ENCODE measurements at regions not wholly inside any gene's neighbourhood (a gene's known extent, or its start where the extent isn't known, plus 50 kb on each side); places are given as distances from the start of the nearest gene placed in this dataset.
A peak's percentile ranks its signal among the peaks of the same experiment; 100 is the strongest.
"Not testable (repeated sequence)": the region's sequence is repeated elsewhere in the genome, so short reads cannot be mapped to it uniquely, and the experiment has no call there.

DNA sequence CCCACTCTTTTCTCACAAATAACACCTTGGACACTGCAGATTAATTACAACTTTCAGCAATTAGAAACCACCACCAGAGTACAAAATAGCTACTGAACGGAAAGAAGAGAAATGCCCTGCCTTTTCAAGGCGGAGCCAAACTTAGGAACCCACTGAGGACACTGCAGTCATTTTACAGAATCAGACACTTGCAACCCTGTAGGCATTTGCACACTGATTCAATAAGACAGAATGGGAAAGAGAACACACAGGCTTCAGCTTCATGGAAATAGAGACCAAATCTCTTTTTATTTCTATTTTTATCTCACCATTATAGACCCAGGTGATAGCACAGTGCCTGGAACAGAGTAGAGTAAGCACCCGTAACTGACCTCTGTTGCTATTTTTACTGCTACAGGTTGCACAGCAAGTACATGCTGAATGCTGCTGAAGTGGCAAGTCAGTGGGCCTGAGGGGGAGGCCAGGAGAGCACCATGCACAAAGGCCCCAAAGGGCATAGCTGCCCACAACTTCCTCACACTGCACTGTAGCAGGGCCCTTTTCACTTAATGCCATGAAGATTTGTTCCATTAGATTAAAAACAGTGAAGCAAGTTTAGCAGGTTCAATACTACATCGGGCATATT lies 50.7 kb upstream of the EDARADD start:
- DNase-seq (ENCODE audit: low spot score): no peak

DNA sequence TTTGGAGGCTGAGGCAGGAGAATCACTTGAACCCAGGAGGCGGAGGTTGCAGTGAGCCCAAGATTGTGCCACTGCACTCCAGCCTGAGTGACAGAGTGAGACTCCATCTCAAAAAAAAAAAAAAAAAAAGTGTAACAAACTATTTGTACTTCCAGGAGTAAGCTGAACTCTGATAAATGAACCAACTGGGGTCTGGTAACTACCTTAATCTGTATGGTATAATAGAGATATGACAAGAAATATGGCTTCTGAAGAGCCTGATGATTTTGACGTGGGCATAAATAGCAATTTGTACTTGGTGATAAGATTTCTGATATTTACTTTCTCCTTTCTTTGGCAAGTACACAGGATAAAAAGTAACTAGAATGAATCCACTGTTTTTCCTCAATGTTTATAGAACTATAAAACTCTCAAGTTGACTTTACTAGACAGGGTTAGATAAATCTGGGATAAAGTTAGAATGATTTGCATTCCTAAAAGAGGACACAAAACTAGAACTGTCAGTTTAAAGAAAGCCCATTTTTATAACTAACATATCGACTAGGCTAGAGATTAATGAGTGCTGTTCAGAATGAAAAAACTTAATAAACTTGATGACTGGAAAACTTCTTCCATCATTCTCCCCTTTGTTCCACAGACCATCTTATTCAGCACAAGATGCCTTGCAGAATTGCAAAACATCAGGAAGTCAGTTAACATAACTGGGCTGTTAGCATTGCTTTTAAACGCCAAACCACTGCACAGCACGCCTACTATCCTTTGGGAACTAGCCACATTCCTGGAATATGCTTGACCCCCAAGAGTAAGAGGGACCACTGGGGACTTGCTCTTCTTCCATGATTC lies 51.5 kb upstream of the EDARADD start:
- DNase-seq (ENCODE audit: low spot score): no peak

GRCh38 chr1:236341298-236341697 lies 52.8 kb upstream of the EDARADD start:
- no peak for DNase-seq (ENCODE audit: low spot score)

DNA sequence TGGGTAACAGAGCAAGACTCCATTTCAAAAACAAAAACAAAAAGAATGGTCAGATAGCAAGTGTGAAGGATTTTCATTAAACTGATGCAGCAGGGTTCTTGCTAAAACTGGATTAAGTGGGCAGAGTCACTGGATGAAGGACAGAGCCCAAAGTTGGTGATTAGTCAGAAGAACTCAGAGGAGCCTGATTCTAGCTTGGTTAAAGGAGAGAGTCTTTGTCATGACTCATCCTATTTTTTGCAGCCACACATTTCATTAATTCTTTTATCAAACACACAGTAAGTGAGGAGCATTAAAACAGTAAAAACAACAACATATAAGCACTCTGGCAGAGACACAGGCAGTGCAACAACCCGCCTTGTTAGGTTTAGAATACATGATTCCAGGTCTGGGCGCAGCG lies 56.0 kb upstream of the EDARADD start:
- no peak for DNase-seq (ENCODE audit: low spot score)

- no peak for DNase-seq (ENCODE audit: low spot score)
Observed at GRCh38 chr1:236336084-236336483, 54.3 kb upstream of the ERO1B start.

- not testable (repeated sequence) for DNase-seq (ENCODE audit: low spot score)
Observed at GRCh38 chr1:236335633-236336032, 53.9 kb upstream of the ERO1B start.

GRCh38 chr1:236334893-236335545 lies 53.3 kb upstream of the ERO1B start:
- no peak for DNase-seq (ENCODE audit: low spot score)

DNA sequence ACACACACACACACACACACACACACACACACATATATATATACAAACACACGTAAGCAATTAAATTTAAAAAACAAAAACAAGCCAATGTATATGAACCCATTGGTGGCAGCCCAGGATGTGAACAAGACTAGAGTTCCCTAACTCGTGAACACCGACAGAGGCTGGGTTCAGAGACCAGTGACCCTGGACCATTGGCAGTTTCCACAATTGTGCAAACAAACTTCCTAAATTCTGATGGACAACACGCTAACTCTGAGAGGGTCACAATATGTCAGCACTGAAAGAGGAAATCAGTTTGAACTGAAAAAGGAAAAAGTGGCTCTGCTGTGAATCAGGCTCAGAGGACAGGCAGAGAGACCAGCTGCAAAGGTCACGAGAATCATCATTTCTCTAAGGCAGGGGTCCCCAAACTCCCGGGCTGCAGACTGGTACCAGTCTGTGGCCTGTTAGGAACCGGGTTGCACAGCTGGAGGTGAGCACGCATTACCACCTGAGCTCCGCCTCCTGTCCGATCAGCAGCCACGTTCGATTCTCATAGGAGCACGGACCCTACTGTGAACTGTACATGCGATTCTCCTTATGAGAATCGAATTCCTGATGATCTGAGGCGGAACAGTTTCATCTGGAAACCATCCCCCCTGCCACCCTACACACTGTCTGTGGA lies 50.5 kb upstream of the ERO1B start:
- DNase-seq (ENCODE audit: low spot score): peak; percentile 33

Data from mesenteric fat pad (tissue), 1 donor.